ENCODE measurements at regions not wholly inside any gene's neighbourhood (a gene's known extent, or its start where the extent isn't known, plus 50 kb on each side); places are given as distances from the start of the nearest gene placed in this dataset.

DNA sequence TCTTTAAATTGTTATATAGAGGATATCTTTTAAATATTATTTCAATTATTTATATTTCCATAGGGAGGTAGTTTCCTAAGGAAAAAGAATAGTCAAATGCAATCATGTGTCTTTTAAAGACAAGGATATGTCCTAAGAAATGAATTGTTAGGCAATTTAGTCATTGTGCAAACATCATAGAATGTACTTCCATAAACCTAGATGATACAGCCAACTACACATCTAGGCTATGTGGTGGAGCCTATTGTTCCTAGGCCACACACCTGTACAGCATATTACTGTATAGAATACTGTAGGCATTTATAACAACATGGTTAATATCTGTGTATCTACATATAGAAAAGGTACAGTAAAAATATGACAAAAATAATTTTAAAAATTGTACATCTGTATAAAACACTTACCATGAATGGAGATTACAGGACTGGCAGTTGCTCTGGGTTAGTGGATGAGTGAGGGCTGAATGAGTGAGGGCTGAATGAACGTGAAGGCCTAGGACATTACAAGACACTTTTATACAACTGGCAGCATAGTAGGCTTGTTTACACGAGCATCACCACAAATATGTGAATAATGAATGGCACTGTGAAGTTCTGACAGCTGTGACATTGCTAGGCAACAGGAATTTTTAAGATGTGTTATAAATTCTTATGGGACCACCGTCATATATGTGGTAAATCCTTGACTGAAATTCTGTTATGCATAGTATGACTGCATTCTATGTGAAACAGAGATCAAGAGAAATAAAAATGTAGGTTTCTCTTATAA, 1879.0 kb upstream of the RAG2 start:
- TF ChIP-seq POLR2A (IDR thresholded peaks at IDR 0.05) (no peak), CTCF (IDR thresholded peaks at IDR 0.05) (no peak), POLR2AphosphoS5 (IDR thresholded peaks at IDR 0.05) (no peak)
